Neutrophil (primary cell): ENCODE measurements at regions not wholly inside any gene's neighbourhood (a gene's known extent, or its start where the extent isn't known, plus 50 kb on each side); places are given as distances from the start of the nearest gene placed in this dataset.

Experiments
- H3K27ac ChIP-seq: fragments of 200-600 bp; sonication (generic); 2 replicates; pipeline ENCODE4 v1.5.1; 2016; ENCODE audit warnings: mild to moderate bottlenecking, moderate library complexity
- H3K27me3 ChIP-seq: fragments of 200-600 bp; sonication (generic); 2 replicates; pipeline ENCODE4 v1.6.0; 2016; ENCODE audit warnings: mild to moderate bottlenecking
- H3K36me3 ChIP-seq: fragments of 200-600 bp; sonication (generic); 2 replicates; pipeline ENCODE4 v1.5.1; 2017
- H3K4me1 ChIP-seq, 2 experiments: fragments of 200-600 bp in 1 of 2; sonication (generic) in 1 of 2; 1 replicate in 1 of 2; 2 replicates in 1 of 2; pipeline versions ENCODE4 v1.5.1 to v1.6.1; 2013 to 2016; ENCODE audit warnings: low read depth in 1 of 2, low read length in 1 of 2, mild to moderate bottlenecking in 1 of 2, moderate library complexity in 1 of 2; ENCODE audit not compliant: control insufficient read depth in 1 of 2, insufficient read depth in 1 of 2
- H3K4me3 ChIP-seq, 2 experiments: fragments of 200-600 bp in 1 of 2; sonication (generic) in 1 of 2; 1 replicate in 1 of 2; 2 replicates in 1 of 2; pipeline ENCODE4 v1.5.1; 2013 to 2016; ENCODE audit warnings: low read depth in 1 of 2, low read length in 1 of 2, mild to moderate bottlenecking in 1 of 2, moderate library complexity in 1 of 2
- H3K9me3 ChIP-seq: fragments of 200-600 bp; sonication (generic); 2 replicates; pipeline ENCODE4 v1.5.1; 2016
- TF ChIP-seq, protein P1 (sequence below): fragments of 200-600 bp; sonication (generic); IDR thresholded peaks from 2 replicates; pipeline ENCODE4 v1.5.1; 2016; ENCODE audit warnings: antibody characterized with exemption

DNA sequence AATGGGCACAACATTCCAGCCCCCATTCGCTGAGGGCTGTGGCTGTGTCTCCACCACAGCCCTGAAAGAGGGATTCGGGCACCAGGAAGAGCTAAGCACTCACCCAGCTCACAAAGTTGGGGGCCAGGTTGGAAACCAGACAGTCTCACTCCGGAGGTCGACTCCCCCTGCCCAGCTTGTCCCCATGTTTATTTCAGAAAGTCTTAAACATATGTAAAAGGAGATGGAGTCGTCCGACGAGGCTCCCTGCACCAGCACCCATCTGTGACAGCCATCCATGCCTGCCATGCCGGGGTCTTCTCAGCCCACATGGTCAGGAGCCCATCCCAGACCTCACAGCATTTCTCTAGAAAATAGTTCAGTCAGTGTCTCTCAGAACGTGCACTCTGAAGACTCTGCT lies 63.6 kb upstream of the STX16 start:
- H3K27ac ChIP-seq, result no peak overlapping the region
- peaks cover 36% of the 10 kb centered on the region for H3K27me3 ChIP-seq
- H3K9me3 ChIP-seq, result no peaks in the 10 kb centered on the region
- TF ChIP-seq, protein P1, sequence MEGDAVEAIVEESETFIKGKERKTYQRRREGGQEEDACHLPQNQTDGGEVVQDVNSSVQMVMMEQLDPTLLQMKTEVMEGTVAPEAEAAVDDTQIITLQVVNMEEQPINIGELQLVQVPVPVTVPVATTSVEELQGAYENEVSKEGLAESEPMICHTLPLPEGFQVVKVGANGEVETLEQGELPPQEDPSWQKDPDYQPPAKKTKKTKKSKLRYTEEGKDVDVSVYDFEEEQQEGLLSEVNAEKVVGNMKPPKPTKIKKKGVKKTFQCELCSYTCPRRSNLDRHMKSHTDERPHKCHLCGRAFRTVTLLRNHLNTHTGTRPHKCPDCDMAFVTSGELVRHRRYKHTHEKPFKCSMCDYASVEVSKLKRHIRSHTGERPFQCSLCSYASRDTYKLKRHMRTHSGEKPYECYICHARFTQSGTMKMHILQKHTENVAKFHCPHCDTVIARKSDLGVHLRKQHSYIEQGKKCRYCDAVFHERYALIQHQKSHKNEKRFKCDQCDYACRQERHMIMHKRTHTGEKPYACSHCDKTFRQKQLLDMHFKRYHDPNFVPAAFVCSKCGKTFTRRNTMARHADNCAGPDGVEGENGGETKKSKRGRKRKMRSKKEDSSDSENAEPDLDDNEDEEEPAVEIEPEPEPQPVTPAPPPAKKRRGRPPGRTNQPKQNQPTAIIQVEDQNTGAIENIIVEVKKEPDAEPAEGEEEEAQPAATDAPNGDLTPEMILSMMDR, result no peak
- no peaks in the 10 kb centered on the region for H3K36me3 ChIP-seq
- no peaks in the 10 kb centered on the region for H3K4me1 ChIP-seq
- H3K4me3 ChIP-seq, result no peak overlapping the region

DNA sequence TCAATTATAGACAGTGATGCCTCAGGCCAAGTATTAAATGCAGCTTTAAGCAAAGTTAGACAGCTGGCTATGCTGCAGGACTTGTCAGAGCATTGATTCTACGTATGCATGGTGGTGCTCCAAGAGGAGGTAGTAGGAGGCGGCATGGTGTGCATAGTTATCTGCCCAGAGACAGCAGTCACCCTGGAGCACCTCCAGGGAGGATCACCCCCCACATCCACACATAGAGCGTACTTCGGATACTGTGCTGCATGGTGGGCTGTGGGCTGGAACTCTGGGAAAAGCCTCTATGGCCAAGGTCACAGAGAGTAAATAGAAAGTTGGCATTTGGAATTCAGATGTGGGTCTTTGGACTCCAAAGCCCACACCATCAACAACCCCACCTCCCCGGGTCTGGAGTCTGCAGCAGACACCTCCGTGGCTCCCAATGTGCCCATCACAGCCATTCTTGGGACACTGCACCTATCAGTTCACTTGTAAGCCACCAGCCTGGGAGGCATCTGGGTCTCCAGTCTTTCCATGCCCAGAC lies 64.5 kb upstream of the STX16 start:
- Histone ChIP-seq H3K4me1 (no peaks in the 10 kb centered on the region), H3K27me3 (peaks cover 29% of the 10 kb centered on the region), H3K36me3 (no peaks in the 10 kb centered on the region), H3K4me3 (no peak overlapping the region), H3K27ac (no peak overlapping the region), H3K9me3 (no peaks in the 10 kb centered on the region)
- TF ChIP-seq, protein P1, result no peak

DNA sequence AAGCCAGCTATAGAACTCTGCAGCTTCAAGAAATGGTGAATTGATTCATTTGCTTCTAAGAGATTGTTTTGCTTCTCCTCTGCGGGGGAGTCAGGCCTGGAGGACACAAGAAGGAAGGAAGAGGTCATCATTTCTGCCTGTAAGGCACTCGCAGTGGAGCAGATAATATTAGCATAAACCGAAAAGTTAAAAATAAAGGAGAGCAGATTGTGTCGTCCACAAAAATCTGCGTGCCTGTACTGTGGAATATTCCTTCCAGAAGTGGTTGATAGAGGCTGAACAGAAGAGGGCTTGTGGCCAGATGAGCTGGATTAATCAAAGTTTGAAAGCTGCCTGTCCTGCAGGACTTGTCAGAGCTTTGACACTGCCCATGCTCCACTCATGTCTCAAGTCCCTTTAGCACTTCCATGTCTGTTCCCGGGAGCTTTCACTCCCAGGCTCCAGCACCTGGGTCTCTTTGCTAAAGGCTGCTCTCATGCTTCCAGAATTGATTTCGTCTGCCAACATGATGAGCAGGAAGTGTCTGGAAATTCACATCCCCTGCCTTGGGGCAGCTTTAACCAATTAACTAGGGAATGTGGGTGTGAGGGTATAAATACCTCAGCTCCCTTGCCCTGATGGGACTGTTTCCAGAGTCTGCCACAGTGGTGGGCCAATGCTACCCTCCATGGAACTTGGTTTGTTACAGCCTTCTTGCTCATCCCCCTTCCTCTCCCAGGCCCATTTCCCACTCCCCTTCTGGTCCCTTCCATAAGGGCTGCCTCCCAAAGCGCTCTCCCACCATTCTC lies 65.1 kb upstream of the STX16 start:
- no peaks in the 10 kb centered on the region for H3K36me3 ChIP-seq
- TF ChIP-seq, protein P1, result no peak
- no peak overlapping the region for H3K4me3 ChIP-seq
- H3K4me1 ChIP-seq, result no peaks in the 10 kb centered on the region
- H3K27ac ChIP-seq, result no peak overlapping the region
- H3K27me3 ChIP-seq, result peaks cover 23% of the 10 kb centered on the region
- no peaks in the 10 kb centered on the region for H3K9me3 ChIP-seq

DNA sequence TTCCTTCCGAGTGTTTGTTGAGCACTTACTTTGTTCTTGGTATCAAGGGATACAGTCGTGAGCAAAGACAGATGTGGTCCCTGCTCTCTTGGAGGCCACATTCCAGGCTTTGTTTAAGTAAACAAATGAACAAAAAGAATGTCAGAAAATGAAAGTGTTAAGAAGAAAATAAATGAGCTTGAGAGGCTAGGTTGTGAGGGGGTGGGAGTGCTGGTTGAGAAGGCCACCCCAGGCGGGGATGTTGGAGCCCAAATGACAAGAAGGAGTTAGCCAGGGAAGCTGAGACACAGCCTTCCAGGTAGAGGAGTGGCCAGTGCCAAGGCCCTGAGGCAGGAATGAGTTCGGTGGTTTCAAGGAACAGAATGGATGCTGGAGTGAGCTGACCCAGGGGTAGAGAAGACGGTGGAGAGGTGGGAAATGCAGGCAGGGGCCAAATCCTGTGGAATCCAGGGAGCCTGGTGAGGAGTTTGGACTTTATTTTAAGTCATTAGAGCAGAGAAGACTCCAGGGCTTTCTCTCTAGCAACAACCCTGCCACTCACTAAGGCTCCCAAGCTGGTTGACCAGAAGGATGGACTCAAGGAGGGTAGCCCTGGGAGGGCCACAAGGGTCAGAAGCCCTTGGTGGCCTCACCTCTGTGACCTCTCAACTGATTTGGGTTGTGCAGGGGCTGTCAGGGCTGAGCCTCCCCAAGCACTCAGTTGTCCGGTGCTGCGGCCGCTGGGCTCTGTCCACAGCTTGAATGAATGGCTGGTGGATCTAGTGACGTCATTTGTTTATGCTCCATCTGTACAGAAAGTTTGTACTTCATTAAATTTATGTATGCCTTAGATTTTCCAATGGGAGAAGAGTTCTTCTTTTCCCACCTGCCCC lies 66.0 kb upstream of the STX16 start:
- H3K27ac ChIP-seq, result no peak overlapping the region
- no peak overlapping the region for H3K4me3 ChIP-seq
- no peaks in the 10 kb centered on the region for H3K4me1 ChIP-seq
- TF ChIP-seq, protein P1, result no peak
- no peaks in the 10 kb centered on the region for H3K36me3 ChIP-seq
- H3K27me3 ChIP-seq, result peaks cover 19% of the 10 kb centered on the region
- H3K9me3 ChIP-seq, result no peaks in the 10 kb centered on the region

DNA sequence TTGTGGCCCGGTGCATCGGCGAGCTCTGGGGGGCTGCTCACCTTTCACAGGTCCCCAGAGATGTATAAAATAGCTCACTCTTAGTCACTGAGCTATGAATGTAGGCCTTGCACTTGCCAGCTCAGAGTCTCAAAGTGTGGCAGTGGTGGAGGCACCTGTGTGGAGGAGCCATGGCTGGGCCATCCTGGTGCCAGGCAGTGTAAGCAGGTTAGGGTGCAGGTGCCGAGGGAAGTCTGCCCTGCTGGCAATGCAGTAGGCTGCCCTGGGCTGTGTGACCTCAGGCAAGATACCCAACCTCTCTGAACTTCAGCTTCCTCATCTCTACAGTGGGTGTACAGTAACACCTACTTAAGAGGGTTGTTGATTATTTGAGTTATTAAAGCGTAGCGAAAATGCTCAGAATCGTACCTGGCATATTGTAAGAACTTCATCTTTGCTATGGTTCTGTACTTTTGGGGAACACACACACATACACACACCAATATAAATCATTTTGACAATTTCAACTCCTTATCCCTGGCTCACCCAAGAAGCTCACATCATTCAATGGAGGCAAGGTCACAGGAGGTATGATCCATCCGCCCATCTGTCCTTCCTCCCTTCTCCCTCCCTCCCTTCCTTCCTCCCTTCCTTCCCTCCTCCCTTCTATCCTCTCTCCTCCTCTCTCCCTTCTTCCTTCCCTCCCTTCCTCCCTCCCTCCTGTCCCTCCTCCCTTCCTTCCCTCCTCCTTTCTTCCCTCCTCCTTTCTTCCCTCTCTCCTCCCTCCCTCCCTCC lies 66.8 kb upstream of the STX16 start:
- H3K27me3 ChIP-seq, result peaks cover 14% of the 10 kb centered on the region
- H3K9me3 ChIP-seq, result no peaks in the 10 kb centered on the region
- H3K36me3 ChIP-seq, result no peaks in the 10 kb centered on the region
- no peak overlapping the region for H3K4me3 ChIP-seq
- TF ChIP-seq, protein P1, result no peak
- H3K27ac ChIP-seq, result no peak overlapping the region
- H3K4me1 ChIP-seq, result no peaks in the 10 kb centered on the region
